ENCODE measurements at regions not wholly inside any gene's neighbourhood (a gene's known extent, or its start where the extent isn't known, plus 50 kb on each side); places are given as distances from the start of the nearest gene placed in this dataset.

DNA sequence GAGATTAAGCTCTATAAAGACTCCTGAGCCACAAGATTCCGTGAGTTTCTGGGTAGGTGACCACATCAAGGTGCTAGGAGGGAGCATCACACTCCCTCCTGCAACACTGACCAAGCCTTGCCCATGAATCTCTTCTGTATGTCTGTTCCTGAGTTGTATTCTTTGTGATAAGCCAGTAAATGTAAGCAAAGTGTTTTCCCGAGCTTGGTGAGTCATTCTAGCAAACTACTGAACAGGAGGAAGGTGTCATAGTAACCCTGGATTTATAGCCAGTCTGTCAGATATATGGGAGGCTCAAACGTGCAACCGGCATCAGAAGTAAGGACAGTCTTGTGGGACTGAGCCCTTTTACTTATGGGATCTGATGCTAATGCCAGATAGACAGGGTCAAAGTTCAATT is 346.1 kb upstream of the KYNU start:
- DNase-seq (ENCODE audit: low read depth in 2 of 2), result peak; percentile 3 to 54
- no peaks in the 10 kb centered on the region for H3K79me2 ChIP-seq (ENCODE audit: control insufficient read depth, insufficient read depth, low read length)

DNA sequence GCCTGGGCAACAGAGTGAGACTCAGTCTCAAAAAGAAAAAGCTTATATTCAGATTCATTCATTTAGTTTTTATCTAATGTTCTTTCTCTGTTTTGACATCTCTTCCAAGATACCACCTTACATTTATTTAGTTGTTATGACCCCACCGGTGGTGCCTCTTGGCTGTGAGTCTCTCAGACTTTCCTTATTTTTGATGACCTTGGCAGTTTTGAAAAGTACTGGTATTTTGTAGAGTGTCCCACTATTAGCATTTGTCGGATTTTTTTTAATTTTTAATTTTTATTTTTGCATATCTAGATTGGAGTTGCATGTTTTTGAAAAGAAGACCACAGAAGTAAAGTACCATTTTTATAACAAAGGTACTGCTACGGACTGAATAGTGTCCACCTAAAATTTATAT is 351.7 kb upstream of the KYNU start:
- Histone ChIP-seq H3K9me3 (ENCODE audit: control insufficient read depth, insufficient read depth, low read depth, low read length) (no peaks in the 10 kb centered on the region), H3K79me2 (ENCODE audit: control insufficient read depth, insufficient read depth, low read length) (no peaks in the 10 kb centered on the region), H2AFZ (ENCODE audit: low read length) (no peak overlapping the region), H3K4me2 (ENCODE audit: extremely low read depth, insufficient read depth, low read length) (no peak overlapping the region), H4K20me1 (ENCODE audit: control insufficient read depth, extremely low read depth, insufficient read depth, low read length) (no peaks in the 10 kb centered on the region), H3K9ac (ENCODE audit: insufficient read depth, low read length) (no peak overlapping the region), H3K27ac (ENCODE audit: insufficient read depth, low read length) (no peak overlapping the region), H3K4me3 (replicated peaks in 1 of 4; ENCODE audit: control extremely low read depth in 1 of 4, insufficient read depth in 1 of 4, low read depth in 3 of 4, low read length in 4 of 4) (no peak overlapping the region), H3K27me3 (ENCODE audit: control insufficient read depth, insufficient read depth, low read length) (no peaks in the 10 kb centered on the region), H3K36me3 (ENCODE audit: control insufficient read depth, insufficient read depth, low read length) (no peaks in the 10 kb centered on the region), H3K4me1 (ENCODE audit: control insufficient read depth, extremely low read depth, insufficient read depth, low read length) (no peaks in the 10 kb centered on the region)
- DNase-seq (ENCODE audit: low read depth in 2 of 2), result no peak
- TF ChIP-seq, protein P1, sequence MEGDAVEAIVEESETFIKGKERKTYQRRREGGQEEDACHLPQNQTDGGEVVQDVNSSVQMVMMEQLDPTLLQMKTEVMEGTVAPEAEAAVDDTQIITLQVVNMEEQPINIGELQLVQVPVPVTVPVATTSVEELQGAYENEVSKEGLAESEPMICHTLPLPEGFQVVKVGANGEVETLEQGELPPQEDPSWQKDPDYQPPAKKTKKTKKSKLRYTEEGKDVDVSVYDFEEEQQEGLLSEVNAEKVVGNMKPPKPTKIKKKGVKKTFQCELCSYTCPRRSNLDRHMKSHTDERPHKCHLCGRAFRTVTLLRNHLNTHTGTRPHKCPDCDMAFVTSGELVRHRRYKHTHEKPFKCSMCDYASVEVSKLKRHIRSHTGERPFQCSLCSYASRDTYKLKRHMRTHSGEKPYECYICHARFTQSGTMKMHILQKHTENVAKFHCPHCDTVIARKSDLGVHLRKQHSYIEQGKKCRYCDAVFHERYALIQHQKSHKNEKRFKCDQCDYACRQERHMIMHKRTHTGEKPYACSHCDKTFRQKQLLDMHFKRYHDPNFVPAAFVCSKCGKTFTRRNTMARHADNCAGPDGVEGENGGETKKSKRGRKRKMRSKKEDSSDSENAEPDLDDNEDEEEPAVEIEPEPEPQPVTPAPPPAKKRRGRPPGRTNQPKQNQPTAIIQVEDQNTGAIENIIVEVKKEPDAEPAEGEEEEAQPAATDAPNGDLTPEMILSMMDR (conservative IDR thresholded peaks at IDR 0.05 in 1 of 2, IDR thresholded peaks at IDR 0.05 in 1 of 2; ENCODE audit: low read depth in 1 of 2, low read length in 2 of 2), result no peak
- TF ChIP-seq EZH2 (IDR thresholded peaks at IDR 0.05; ENCODE audit: low read length, missing control alignments), result no peak

More for the DNA sequence above, 346.1 kb upstream of the KYNU start:
- no peaks in the 10 kb centered on the region for H3K9me3 ChIP-seq (ENCODE audit: control insufficient read depth, insufficient read depth, low read depth, low read length)
- no peak overlapping the region for H3K4me2 ChIP-seq (ENCODE audit: extremely low read depth, insufficient read depth, low read length)
- H3K9ac ChIP-seq (ENCODE audit: insufficient read depth, low read length), result no peak overlapping the region
- H3K27ac ChIP-seq (ENCODE audit: insufficient read depth, low read length), result no peak overlapping the region
- H4K20me1 ChIP-seq (ENCODE audit: control insufficient read depth, extremely low read depth, insufficient read depth, low read length), result no peaks in the 10 kb centered on the region
- no peaks in the 10 kb centered on the region for H3K36me3 ChIP-seq (ENCODE audit: control insufficient read depth, insufficient read depth, low read length)
- H3K4me1 ChIP-seq (ENCODE audit: control insufficient read depth, extremely low read depth, insufficient read depth, low read length), result no peaks in the 10 kb centered on the region
- no peak overlapping the region for H3K4me3 ChIP-seq (replicated peaks in 1 of 4; ENCODE audit: control extremely low read depth in 1 of 4, insufficient read depth in 1 of 4, low read depth in 3 of 4, low read length in 4 of 4)
- H2AFZ ChIP-seq (ENCODE audit: low read length), result no peak overlapping the region
- TF ChIP-seq EZH2 (IDR thresholded peaks at IDR 0.05; ENCODE audit: low read length, missing control alignments), result no peak
- TF ChIP-seq, protein P1 (conservative IDR thresholded peaks at IDR 0.05 in 1 of 2, IDR thresholded peaks at IDR 0.05 in 1 of 2; ENCODE audit: low read depth in 1 of 2, low read length in 2 of 2), result no peak
- no peaks in the 10 kb centered on the region for H3K27me3 ChIP-seq (ENCODE audit: control insufficient read depth, insufficient read depth, low read length)

DNA sequence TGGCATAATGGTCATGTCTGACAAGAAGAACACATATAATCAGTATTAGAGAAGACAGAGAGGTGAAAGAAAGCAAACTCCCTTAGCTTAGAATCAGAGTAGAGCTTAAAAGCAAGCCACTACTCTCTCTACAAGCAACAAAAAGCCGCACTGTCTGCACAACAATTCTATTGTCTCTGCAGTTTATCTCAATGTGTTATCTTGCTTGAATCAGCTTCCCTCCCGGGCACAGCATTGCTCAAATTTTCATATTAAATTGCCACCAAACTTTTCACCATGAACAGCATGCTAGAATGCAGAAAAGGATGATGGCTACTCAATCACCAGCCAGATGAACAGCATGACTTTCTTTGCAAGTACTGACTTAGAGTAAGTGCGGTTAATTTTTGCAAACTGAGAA is 356.0 kb upstream of the KYNU start:
- no peaks in the 10 kb centered on the region for H3K36me3 ChIP-seq (ENCODE audit: control insufficient read depth, insufficient read depth, low read length)
- no peak for TF ChIP-seq EZH2 (IDR thresholded peaks at IDR 0.05; ENCODE audit: low read length, missing control alignments)
- TF ChIP-seq, protein P1 (conservative IDR thresholded peaks at IDR 0.05 in 1 of 2, IDR thresholded peaks at IDR 0.05 in 1 of 2; ENCODE audit: low read depth in 1 of 2, low read length in 2 of 2), result no peak
- no peak overlapping the region for H2AFZ ChIP-seq (ENCODE audit: low read length)
- no peaks in the 10 kb centered on the region for H3K4me1 ChIP-seq (ENCODE audit: control insufficient read depth, extremely low read depth, insufficient read depth, low read length)
- H3K27ac ChIP-seq (ENCODE audit: insufficient read depth, low read length), result no peak overlapping the region
- H3K9ac ChIP-seq (ENCODE audit: insufficient read depth, low read length), result no peak overlapping the region
- no peak overlapping the region for H3K4me2 ChIP-seq (ENCODE audit: extremely low read depth, insufficient read depth, low read length)
- H3K4me3 ChIP-seq (replicated peaks in 1 of 4; ENCODE audit: control extremely low read depth in 1 of 4, insufficient read depth in 1 of 4, low read depth in 3 of 4, low read length in 4 of 4), result no peak overlapping the region
- no peaks in the 10 kb centered on the region for H3K27me3 ChIP-seq (ENCODE audit: control insufficient read depth, insufficient read depth, low read length)
- H4K20me1 ChIP-seq (ENCODE audit: control insufficient read depth, extremely low read depth, insufficient read depth, low read length), result no peaks in the 10 kb centered on the region
- no peaks in the 10 kb centered on the region for H3K9me3 ChIP-seq (ENCODE audit: control insufficient read depth, insufficient read depth, low read depth, low read length)
- DNase-seq (ENCODE audit: low read depth in 2 of 2), result no peak
- no peaks in the 10 kb centered on the region for H3K79me2 ChIP-seq (ENCODE audit: control insufficient read depth, insufficient read depth, low read length)
